DMS153 treated with DMSO at 0.1 percent for 48 hours (cell line): ENCODE measurements at regions not wholly inside any gene's neighbourhood (a gene's known extent, or its start where the extent isn't known, plus 50 kb on each side); places are given as distances from the start of the nearest gene placed in this dataset.
A peak's percentile ranks its signal among the peaks of the same experiment; 100 is the strongest.

Experiments used
- DNase-seq: peaks from one replicate; lab custom pipeline; 2025; ENCODE audit not compliant: unreplicated experiment; lab: John Stamatoyannopoulos, UW

- no peak for DNase-seq
These were observed 111.9 kb downstream of the HSPH1 start for GRCh38 chr13:31049833-31050232.

DNA sequence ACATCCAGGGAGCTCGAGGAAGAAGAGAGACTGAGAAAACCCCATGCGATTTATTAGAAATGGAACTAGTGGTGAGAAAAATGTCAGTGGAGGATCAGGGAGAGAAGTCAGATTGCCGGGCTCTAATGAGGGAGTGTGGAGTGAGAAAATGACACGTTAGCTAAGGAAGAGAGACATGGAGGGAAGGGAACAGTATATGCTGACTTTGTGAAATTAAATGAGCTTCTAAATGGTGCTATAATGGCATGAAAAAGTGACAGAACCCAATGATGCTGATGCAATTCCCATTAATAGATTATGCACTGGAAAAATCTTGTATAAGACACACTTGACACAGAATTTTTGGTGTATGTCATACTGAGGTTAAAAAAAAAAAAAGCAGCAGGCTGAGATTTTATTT lies 112.6 kb downstream of the HSPH1 start:
- DNase-seq, result no peak

DNA sequence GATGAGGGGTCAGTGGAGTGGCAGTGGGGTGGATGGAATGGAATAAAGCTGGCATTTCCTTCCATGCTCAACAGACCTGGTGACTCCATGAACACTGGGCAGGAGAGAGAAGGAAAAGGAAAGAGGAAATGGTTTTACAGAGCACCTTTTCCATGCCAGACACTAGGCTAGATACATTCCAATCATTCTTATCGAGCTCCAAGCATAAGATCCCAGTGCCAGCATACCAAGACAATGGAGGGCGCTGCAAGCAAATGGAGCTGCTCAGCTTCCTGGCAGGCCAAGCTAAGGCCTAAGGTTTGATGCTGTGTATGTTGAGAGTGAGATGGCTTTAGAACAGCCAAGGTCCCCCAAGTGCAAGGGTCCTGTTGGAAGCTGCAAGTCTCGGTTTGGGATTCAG lies 113.2 kb downstream of the HSPH1 start:
- no peak for DNase-seq

DNA sequence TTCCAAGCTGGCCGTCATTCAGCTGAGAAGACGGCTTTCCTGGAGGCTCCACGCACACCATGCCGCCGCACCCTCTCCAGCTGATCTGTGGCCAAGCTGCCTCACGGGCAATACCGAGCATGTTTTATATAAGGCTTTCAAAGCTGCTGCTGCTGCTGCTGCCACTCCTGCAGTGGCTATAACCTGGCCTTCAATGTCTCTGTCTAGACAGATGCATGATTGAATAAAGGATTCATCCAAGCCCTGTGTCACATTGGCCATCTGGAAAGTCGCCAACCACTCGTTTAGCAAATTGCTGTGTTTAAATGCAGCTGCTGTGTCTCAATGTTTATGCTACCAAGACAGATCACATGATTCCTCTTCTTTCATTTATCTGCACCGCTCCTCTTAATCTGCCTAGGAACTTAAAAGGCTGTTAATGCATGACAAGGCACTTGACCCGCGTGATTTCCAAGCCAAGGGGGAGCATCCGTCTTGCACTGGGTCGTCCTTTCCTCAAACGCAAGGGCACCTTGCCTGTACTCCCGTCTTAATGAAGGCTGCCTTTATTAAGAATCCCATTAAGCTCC lies 114.3 kb downstream of the TEX26 start:
- DNase-seq, result peak; percentile 84

GRCh38 chr13:31045286-31046081 lies 113.0 kb downstream of the TEX26 start:
- peak; percentile 41 for DNase-seq

GRCh38 chr13:31044364-31045285 lies 112.2 kb downstream of the TEX26 start:
- DNase-seq, result peak; percentile 71

- DNase-seq, result no peak
These were observed 111.5 kb downstream of the TEX26 start for GRCh38 chr13:31043957-31044356.

- DNase-seq, result no peak
These were observed 110.2 kb downstream of the TEX26 start for GRCh38 chr13:31042481-31043165.

- no peak for DNase-seq
These were observed 109.6 kb downstream of the TEX26 start for GRCh38 chr13:31042049-31042448.

DNA sequence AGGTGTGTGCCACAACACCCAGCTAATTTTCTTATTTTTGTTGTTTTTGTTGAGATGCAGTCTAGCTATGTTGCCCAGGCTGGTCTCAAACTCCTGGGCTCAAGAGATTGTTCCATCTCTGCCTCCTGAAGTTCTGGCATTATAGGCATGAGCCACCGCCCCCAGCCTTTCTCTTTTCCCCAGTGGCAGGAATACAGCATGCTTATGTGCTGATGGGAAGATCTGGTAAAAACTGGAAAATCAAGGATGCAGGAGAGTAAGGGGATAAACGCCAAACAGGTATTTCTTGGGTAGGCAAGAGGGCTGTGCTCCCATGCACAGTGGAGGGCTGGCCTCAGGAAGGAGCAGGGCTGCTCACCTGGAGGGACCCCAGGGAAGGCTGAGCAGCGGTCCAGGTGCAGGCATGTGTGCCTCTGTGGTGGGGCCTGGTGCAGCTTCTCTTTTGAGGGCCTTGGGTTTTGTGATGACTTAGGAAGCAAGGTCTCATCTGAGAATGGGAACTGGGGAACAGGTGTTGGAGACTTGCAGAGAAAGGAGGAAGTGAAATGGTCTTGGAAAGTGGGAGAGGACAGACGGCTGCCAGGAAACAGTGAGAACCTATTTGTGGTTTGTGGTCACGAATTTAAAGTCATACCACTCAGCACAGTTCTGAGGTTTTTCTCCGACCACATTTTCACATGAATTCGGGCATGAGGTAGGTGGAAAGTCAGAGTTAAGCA lies 106.5 kb downstream of the TEX26 start:
- DNase-seq, result no peak

- DNase-seq, result no peak
These were observed 105.5 kb downstream of the TEX26 start for GRCh38 chr13:31037874-31038500.

GRCh38 chr13:31036731-31037695 lies 104.6 kb downstream of the TEX26 start:
- no peak for DNase-seq

DNA sequence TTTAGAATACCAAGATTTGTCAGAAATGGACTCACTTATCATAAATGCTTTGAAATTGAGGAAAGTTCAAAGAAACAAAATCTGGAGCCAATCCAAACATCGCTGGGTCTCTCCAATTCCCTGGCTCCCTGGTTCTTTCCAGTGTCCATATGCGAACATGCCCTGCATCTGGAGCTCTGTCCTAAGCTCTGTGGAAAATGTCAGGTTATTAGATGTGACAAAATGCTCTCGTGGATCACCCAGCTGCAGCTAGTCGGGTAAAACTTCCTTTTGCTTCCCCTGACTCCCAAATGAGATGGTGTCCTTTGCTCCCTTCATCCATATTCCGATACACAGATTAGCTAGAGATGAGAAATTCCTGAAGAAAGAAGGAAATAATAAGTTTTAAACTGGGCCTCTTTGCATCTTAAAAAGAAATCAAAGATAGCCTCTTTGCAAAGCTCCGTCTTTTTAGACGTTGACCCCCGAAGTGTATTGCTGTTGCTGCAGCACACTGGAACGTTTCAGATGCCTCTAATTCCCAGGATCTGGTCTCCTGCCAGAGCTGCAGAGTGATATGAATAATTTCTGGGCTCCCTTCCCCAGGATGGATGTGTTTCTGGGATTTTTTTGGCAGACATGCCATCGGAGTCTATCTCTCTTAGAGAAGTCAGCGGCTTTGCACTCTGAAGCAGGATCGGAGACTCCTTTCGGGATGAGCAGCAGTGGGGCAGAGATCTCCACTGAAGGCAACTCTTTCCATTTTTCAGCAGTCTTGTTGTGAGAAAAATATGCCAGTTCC lies 102.9 kb downstream of the TEX26 start:
- no peak for DNase-seq

GRCh38 chr13:31032528-31033113 lies 100.2 kb downstream of the TEX26 start:
- no peak for DNase-seq

DNA sequence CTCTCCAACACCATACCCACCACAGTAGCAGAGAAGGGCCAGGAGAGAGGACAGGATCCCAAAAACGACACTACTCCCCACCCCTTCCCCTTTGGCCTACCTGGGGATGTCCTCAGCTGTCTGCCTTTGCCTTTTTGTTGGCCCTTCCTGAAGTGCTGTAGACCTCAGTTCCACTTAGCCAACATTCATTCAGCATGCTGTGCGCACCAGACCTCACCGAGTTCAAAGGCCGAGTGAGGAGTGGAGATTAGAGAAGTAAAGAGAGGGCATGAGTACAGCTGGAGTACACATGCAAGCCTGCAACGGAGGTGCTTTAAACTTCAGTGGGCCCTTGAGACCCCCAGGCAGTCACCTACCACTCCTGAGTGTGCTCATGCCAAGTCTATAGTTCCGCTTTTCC lies 99.0 kb downstream of the TEX26 start:
- DNase-seq, result no peak

GRCh38 chr13:31029102-31029501 lies 96.6 kb downstream of the TEX26 start:
- DNase-seq, result no peak

DNA sequence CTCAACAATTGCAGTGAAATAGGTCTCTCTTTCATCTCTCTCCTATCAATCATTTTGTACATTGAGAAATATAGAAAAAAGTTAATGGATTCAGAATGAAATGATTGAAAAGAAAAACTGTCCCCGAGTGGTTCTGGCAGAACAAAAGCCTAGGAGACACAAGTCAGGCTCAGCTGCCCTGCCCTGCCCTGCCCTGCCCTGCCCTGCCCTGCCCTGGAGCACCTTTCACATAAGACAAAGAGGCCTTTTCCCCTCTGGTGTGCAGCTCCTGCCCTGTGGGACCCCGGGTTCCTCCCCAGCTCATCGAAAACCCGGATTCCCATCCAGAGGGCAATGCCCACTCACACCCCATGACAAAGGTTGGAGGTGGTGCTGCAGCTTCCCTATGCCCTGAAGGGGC lies 94.7 kb downstream of the TEX26 start:
- DNase-seq, result no peak
